Activated T-cell treated with anti-CD3 and anti-CD28 coated beads for 24 hours (primary cell): ENCODE measurements at regions not wholly inside any gene's neighbourhood (a gene's known extent, or its start where the extent isn't known, plus 50 kb on each side); places are given as distances from the start of the nearest gene placed in this dataset.

ENCODE experiments used
- DNase-seq: peaks from one replicate; pipeline ENCODE4 v3.0.0-alpha.2; 2020; ENCODE audit warnings: low read depth

DNA sequence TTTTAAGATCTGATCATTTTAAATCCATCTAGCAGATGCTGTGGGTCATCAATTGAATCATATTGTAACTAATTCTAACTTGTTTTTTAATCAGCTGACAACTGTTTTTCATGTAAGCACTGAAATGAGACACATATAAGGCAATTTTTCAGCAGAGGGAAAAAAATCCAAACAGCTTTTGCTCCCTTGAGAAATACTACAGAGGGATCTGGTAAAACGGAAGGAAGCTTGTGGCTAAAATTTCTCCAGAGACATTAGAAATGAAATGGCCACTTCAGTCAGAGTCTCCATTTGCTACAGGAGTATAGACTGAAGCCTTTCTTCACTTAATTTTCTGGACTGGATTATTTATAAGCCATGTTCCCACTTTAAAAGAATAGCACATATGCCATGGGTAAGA, 385.9 kb downstream of the MAN2A1 start:
- no peak for DNase-seq

DNA sequence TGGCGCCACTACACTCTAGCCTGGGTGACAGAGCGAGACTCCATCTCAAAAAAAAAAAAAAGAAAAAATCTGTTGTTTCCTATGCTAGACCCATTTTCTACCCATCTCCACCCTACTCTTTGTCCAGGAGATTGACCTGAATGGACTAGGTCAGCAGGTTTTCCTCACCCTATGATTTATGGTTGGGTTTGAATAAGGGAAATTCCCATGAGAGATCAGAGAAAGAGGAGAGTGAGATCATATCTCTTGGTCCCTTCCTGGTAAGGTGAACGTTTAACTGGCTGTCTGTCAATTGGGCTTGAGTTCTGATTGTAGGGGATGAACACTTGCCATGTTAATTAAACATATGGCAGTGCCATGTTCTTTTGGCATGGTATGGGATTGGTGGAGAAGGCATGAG, 387.4 kb downstream of the MAN2A1 start:
- no peak for DNase-seq

GRCh38 chr5:110082194-110082593, 392.5 kb downstream of the MAN2A1 start:
- no peak for DNase-seq

DNA sequence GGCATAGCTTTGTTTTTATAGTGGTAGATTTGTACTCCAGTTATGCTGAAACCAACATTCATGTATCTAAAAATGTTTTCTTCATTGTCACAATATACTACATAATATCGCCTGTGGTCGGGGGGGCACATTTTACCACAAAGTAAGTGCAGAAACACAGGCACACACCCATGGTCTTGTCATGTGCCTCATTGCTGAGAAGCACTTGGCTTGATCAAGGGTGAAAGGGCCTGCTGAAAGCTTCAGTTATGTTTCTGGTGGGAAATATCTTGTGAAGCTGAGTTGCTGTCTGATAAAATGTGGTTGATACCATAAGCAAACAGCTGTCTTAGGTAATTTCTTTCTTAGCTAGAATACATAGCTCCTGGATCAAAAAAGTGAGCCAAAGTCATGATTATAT, 393.1 kb downstream of the MAN2A1 start:
- no peak for DNase-seq

GRCh38 chr5:110085826-110086225, 396.1 kb downstream of the MAN2A1 start:
- DNase-seq = no peak

- peak; percentile 57 for DNase-seq
Observed at GRCh38 chr5:110086658-110087388, 397.1 kb downstream of the MAN2A1 start.

GRCh38 chr5:110087829-110088228, 398.1 kb downstream of the MAN2A1 start:
- DNase-seq = no peak

GRCh38 chr5:110088676-110089436, 399.1 kb downstream of the MAN2A1 start:
- DNase-seq = no peak

DNA sequence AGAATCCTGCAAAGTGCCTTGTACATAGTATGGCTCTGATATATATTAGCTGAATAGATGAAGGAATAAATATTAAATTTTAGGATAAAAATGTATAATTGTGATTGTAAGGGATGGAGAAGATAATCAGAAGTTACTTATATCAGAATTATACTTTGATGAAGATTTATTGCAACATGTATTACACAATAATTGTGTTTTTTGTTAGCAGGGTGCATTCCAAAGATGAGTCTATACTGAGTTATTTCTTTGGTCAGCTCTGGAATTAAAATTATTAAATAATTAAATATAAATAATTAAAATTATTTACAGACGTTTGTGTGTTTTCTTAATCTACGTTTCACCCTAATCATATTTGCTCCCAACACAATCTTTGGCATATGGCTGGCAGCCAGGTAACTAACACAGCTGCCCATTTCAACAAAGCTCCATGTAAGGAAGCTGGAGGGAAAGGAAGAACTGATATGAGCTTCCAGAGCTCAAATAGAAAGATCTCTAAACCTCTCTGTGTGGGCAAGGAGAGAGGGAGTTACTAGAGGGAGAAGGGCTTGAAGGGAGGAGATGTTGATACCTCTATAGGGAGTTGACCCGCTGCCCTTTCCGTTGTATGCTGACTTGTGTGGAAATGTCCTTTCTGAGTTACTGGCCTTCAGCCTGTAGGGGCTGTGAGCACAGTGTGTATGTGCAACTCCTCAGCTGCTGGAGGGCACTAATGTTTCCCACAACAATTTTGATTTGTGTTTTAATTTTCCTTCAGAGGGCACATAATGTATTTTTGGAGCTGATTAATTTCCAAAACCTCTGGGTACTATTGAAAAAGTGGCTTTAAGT, 403.4 kb downstream of the MAN2A1 start:
- DNase-seq = no peak

- DNase-seq = no peak
Observed at GRCh38 chr5:110094109-110094508, 404.4 kb downstream of the MAN2A1 start.

DNA sequence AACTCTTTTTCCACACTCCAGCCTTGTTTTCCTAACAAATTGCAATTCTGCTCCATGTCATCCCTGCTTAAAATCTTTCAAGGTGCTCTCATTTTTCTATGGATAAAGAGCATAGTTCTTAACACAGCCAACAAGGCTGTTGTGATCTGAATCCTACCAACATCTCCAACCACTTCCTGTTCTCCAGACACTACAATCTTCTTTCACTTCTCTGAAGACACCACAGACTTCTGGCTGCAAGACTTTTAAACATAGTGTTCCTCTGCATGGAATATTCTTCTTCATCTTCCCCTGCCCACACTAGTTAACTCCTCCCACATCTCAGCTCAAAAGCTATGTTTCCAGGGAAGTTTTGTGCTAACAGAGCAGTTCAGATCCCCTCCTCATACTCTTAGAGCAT, 404.8 kb downstream of the MAN2A1 start:
- DNase-seq = no peak

GRCh38 chr5:110096419-110096818, 406.7 kb downstream of the MAN2A1 start:
- DNase-seq = no peak

GRCh38 chr5:110099572-110099971, 409.8 kb downstream of the MAN2A1 start:
- no peak for DNase-seq

- no peak for DNase-seq
Observed at GRCh38 chr5:110103081-110103480, 413.4 kb downstream of the MAN2A1 start.

DNA sequence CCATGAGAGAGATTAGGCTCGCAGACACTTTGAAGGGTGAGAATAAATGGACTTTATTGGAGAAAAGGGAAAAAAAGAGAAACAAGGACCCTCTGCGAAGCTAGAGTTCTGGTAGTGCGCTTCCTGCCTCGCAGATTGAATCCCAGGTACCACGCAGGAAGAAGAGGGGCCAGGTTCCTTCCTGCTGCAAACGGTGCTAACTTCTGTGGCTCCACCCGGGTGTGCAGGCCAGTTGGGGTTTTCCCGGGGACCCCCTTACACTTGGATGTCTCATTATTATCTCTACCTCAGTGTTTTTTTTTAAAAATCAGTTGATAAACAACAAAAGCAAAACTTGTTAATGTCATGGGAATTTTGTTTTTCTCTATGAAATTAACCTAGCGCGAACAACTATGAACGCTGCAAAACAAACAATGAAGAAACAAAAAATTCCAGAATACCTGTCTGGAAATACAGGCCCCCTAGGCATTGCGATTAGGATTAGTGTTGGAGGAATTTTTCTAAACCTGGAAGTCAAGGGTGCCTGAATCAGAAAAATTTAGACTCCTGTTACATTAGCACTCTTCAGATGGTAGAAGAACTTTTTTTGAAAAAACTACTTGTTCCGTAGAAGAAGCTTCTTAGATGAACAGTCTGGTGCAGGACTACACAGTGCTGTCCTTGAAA, 414.5 kb downstream of the MAN2A1 start:
- DNase-seq = no peak

GRCh38 chr5:110104726-110105669, 415.3 kb downstream of the MAN2A1 start:
- DNase-seq = no peak

- no peak for DNase-seq
Observed at GRCh38 chr5:110105692-110106091, 416.0 kb downstream of the MAN2A1 start.

DNA sequence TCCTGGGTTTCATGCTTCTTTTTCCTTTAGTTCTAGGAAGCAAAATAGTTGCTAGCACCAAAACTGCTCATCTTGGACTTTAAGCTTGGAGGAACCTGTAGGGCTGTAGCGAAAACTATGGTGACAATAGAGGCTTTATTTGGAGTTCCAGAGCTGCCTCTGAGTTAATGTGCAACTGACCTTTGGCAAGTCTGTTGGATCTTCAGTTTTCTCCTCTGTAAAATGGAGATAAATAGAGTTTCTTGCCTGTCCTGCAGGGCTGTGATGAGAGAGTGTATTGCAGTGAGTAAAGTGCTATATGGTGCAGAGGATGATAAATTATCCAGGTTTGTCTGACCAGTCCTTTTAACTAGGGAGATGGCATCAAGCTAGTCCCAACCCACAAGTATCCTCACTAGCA, 417.0 kb downstream of the MAN2A1 start:
- no peak for DNase-seq

- DNase-seq = no peak
Observed at GRCh38 chr5:110108520-110108919, 418.8 kb downstream of the MAN2A1 start.

GRCh38 chr5:110109667-110110066, 419.9 kb downstream of the MAN2A1 start:
- DNase-seq = no peak

GRCh38 chr5:110112348-110112747, 422.6 kb downstream of the MAN2A1 start:
- DNase-seq = no peak
